Dermis microvascular lymphatic vessel endothelial cell (primary cell): ENCODE measurements at regions not wholly inside any gene's neighbourhood (a gene's known extent, or its start where the extent isn't known, plus 50 kb on each side); places are given as distances from the start of the nearest gene placed in this dataset.
"Not testable (repeated sequence)": the region's sequence is repeated elsewhere in the genome, so short reads cannot be mapped to it uniquely, and the experiment has no call there.

Experiments used
- DNase-seq, 2 donors: peaks; one replicate each; pipeline versions ENCODE4 v3.0.0 to v3.0.0-alpha.2; 2010; ENCODE audit warnings: low read depth in 2 of 2

DNA sequence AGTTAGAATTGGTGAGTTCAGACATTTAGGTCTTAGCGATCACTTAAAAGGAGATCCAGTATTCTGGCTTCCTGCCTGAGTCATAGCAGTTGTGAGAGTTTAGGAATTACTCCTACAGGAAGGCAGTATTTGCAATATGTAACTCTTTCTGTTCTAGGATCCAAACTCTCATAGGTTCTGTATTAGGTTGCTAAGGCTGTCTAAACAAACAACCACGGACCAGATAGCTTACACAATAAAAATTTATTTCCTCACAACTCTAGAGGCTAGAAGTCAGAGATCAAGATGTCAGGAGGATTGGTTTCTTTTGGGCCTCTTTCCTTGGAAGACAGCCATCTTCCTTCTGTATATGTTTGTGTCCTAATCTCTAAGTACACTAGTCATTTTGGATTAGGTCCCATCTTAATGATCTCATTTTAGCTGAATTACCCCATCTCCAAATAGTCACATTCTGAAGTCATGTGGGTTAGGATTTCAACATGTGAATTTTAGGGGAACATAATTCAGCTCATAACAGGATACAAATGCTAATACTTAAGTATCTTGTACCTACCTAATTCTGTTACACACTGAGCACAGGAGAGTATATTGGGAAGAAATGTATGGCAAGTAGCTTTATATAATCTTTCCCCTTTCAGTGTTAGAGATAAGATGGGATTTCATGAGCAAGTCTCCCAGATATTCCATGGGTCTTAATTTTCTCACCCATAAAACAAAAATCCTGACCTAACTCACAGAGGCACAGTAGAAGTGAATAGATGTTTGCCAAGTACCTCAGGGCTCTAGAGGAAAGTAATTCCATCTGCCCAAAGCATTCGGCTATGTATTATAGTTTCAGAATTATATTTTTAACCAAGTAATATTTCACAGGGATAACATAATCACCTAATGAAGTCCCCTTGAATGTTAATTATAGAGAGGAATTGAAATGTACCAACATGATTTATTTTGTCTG lies 144.4 kb downstream of the PTBP2 start:
- DNase-seq: peak in 1 of 2 donors; percentile 63

- no peak for DNase-seq
Observed at GRCh38 chr1:96872757-96873156, 151.2 kb downstream of the PTBP2 start.

GRCh38 chr1:96878640-96879039 lies 157.1 kb downstream of the PTBP2 start:
- no peak for DNase-seq

GRCh38 chr1:96880626-96881025 lies 159.0 kb downstream of the PTBP2 start:
- no peak for DNase-seq

GRCh38 chr1:96882096-96882495 lies 160.5 kb downstream of the PTBP2 start:
- DNase-seq: no peak

GRCh38 chr1:96886474-96886873 lies 164.9 kb downstream of the PTBP2 start:
- DNase-seq: no peak

DNA sequence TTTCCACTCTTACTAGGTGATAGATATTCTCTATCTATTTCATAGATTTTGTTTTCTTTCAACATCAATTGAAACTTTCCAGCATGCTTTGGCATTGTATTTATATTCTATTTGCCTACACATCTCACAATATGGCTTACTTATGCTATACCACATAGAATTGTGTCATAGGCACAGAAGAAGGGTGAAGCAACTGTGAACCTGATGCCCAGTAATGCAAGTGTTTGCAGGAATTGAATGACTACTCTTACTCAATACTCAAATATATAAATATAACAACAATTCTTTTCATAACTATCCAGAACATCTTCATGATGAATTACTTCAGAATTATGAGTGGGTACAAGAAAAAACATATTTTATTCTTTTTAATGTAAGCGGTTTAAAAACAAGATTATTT lies 165.9 kb downstream of the PTBP2 start:
- no peak for DNase-seq

- DNase-seq: no peak
Observed at GRCh38 chr1:96901783-96902363, 180.3 kb downstream of the PTBP2 start.

DNA sequence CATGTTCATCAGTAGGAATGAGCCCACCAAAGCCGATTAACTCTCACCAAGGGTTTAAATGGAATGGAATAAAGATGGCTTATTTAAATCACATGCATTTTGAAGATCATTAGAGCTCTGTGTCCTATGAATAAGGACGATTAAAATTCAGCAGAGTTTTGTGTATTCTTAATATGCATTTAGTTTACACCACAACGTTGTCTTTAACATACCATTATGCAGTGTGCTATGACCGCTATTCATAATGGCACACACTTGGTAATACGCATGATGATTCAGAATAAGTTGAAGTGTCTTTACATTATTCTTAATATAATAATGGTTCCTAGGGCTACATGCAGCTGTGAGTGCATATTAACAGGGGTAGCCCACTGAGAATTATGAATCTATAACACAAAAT lies 190.7 kb downstream of the PTBP2 start:
- DNase-seq: no peak

GRCh38 chr1:96915701-96916100 lies 194.1 kb downstream of the PTBP2 start:
- not testable (repeated sequence) for DNase-seq

DNA sequence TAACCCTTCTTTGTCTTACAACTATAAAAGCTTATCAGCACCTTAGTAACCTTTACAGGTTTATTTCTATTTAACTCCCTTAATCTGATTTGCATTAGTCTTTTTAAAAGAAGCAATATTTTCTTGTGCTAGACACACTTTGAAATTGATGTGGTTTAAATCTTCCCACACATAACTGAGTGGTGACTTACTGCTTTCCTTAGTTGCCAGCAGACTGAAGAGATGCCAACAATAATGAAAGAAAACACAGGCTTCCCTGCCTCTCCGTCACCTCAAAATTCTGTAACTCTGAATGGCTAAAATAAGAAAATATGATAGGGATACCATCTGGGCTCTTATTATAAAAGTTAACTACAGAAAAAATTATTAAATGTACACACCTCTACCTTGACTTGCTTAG lies 196.8 kb downstream of the PTBP2 start:
- no peak for DNase-seq

GRCh38 chr1:96922181-96922580 lies 200.6 kb downstream of the PTBP2 start:
- DNase-seq: no peak

GRCh38 chr1:96923753-96924152 lies 202.2 kb downstream of the PTBP2 start:
- DNase-seq: no peak

- no peak for DNase-seq
Observed at GRCh38 chr1:96926176-96926575, 204.6 kb downstream of the PTBP2 start.

DNA sequence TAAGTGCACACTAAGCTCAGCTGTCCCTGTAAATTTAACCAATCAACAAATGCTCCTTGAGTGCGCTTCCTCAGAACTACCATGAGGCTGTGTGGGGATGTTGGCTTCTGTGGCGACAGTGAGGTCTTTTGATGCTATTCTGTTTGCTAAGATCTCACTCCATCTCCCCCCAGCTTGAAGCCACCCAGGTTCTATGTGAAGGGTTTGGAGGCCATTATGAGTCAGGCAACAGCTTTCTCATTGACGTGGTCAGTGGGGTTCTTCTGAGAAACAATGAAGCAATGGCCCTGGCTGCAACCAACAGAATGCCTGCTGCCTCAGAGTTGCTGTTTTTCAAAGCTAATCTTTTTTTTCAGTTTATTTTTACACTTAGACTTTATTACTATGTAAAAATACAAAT lies 205.5 kb downstream of the PTBP2 start:
- no peak for DNase-seq

- DNase-seq: no peak
Observed at GRCh38 chr1:96931136-96931535, 209.6 kb downstream of the PTBP2 start.

- DNase-seq: no peak
Observed at GRCh38 chr1:96934282-96934681, 212.7 kb downstream of the PTBP2 start.

- no peak for DNase-seq
Observed at GRCh38 chr1:96944432-96945092, 223.0 kb downstream of the PTBP2 start.

DNA sequence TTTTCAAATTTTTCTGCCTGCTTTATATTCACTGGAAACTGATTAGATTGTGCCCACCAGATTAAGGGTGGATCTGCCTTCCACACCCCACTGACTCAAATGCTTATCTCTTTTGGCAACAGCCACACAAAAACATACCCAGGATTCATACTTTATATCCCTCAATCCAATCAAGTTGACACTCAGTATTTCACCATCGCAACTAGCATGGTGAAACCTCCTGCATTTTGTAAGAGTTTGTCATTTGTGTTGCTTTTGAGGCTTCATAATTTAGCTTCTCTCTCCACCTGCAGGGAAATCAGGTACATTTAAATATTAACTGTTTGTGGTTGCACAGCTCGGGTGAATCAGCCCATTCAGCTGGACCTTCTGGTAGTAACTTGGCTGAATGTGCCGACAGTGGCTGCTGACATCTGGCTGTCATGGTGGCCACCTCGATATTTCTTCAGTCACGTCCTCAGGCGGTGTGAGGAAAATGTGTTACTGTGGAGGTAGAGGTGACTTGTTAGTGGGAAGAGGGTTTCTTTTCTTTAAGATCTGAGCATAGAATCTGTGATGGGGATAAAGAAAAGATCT lies 224.0 kb downstream of the PTBP2 start:
- DNase-seq: no peak

DNA sequence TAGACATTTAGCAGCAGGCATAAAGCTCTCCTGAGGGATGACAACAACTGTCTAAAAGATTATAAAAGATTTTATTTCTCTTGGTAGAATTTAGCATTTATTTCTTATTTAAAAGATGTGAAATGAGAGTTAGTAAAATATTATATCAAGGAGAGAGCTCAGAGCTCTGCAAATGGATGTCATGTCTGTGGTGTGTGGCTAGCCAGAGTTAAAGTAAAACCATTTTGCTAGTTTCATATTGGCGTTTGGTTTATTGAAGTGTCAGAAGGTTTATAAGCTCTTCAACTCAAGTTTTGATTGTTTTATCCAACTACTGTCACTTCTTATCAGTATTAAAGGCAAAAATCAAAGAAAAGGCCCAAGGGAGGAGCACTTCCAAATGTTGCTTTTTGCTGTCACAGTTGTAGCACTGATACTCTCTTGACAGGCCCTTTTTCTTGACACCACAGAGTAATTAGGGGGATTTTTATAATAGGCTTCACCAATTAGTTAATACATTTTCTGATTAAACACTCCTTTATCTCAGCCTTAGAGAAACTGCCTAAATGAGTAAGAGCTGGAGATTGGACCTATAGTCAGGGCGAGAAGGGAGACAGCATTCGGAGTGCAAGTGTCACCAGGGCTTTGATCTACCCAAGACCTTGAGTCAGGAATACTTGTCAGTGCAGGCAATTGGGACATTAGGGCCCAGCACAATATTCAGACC lies 233.9 kb downstream of the PTBP2 start:
- DNase-seq: no peak

GRCh38 chr1:96962216-96962615 lies 240.6 kb downstream of the PTBP2 start:
- DNase-seq: no peak
